Neutrophil (primary cell): ENCODE measurements at regions not wholly inside any gene's neighbourhood (a gene's known extent, or its start where the extent isn't known, plus 50 kb on each side); places are given as distances from the start of the nearest gene placed in this dataset.
"Not testable (repeated sequence)": the region's sequence is repeated elsewhere in the genome, so short reads cannot be mapped to it uniquely, and the experiment has no call there.

Source experiments
- H3K27ac ChIP-seq: fragments of 200-600 bp; sonication (generic); 2 replicates; pipeline ENCODE4 v1.5.1; 2016; ENCODE audit warnings: mild to moderate bottlenecking, moderate library complexity
- H3K27me3 ChIP-seq: fragments of 200-600 bp; sonication (generic); 2 replicates; pipeline ENCODE4 v1.6.0; 2016; ENCODE audit warnings: mild to moderate bottlenecking
- H3K36me3 ChIP-seq: fragments of 200-600 bp; sonication (generic); 2 replicates; pipeline ENCODE4 v1.5.1; 2017
- H3K4me1 ChIP-seq, 2 experiments: fragments of 200-600 bp in 1 of 2; sonication (generic) in 1 of 2; 1 replicate in 1 of 2; 2 replicates in 1 of 2; pipeline versions ENCODE4 v1.5.1 to v1.6.1; 2013 to 2016; ENCODE audit warnings: low read depth in 1 of 2, low read length in 1 of 2, mild to moderate bottlenecking in 1 of 2, moderate library complexity in 1 of 2; ENCODE audit not compliant: control insufficient read depth in 1 of 2, insufficient read depth in 1 of 2
- H3K4me3 ChIP-seq, 2 experiments: fragments of 200-600 bp in 1 of 2; sonication (generic) in 1 of 2; 1 replicate in 1 of 2; 2 replicates in 1 of 2; pipeline ENCODE4 v1.5.1; 2013 to 2016; ENCODE audit warnings: low read depth in 1 of 2, low read length in 1 of 2, mild to moderate bottlenecking in 1 of 2, moderate library complexity in 1 of 2
- H3K9me3 ChIP-seq: fragments of 200-600 bp; sonication (generic); 2 replicates; pipeline ENCODE4 v1.5.1; 2016
- CTCF ChIP-seq: fragments of 200-600 bp; sonication (generic); IDR thresholded peaks from 2 replicates; pipeline ENCODE4 v1.5.1; 2016; ENCODE audit warnings: antibody characterized with exemption

GRCh38 chr19:28618504-28618903 is 594.4 kb downstream of the UQCRFS1 start:
- H3K4me3 ChIP-seq: no peak overlapping the region
- TF ChIP-seq CTCF: no peak
- no peaks in the 10 kb centered on the region for H3K4me1 ChIP-seq
- no peaks in the 10 kb centered on the region for H3K36me3 ChIP-seq
- H3K27ac ChIP-seq: no peak overlapping the region
- H3K9me3 ChIP-seq: peaks cover 17% of the 10 kb centered on the region
- H3K27me3 ChIP-seq: no peaks in the 10 kb centered on the region

GRCh38 chr19:28615966-28616365 is 597.0 kb downstream of the UQCRFS1 start:
- Histone ChIP-seq H3K4me3 (no peak overlapping the region), H3K4me1 (no peaks in the 10 kb centered on the region), H3K36me3 (no peaks in the 10 kb centered on the region), H3K27me3 (no peaks in the 10 kb centered on the region), H3K9me3 (peaks cover 18% of the 10 kb centered on the region), H3K27ac (no peak overlapping the region)
- TF ChIP-seq CTCF: no peak

GRCh38 chr19:28615546-28615916 is 597.4 kb downstream of the UQCRFS1 start:
- Histone ChIP-seq H3K4me1 (no peaks in the 10 kb centered on the region), H3K4me3 (no peak overlapping the region), H3K36me3 (no peaks in the 10 kb centered on the region), H3K9me3 (peaks cover 18% of the 10 kb centered on the region), H3K27me3 (no peaks in the 10 kb centered on the region), H3K27ac (no peak overlapping the region)
- no peak for TF ChIP-seq CTCF

- H3K27ac ChIP-seq: no peak overlapping the region
- no peak overlapping the region for H3K4me3 ChIP-seq
- no peaks in the 10 kb centered on the region for H3K36me3 ChIP-seq
- H3K9me3 ChIP-seq: peaks cover 18% of the 10 kb centered on the region
- no peaks in the 10 kb centered on the region for H3K4me1 ChIP-seq
- no peak for TF ChIP-seq CTCF
- H3K27me3 ChIP-seq: no peaks in the 10 kb centered on the region
These were observed 598.1 kb downstream of the UQCRFS1 start for GRCh38 chr19:28614634-28615545.

GRCh38 chr19:28612275-28612769 is 600.6 kb downstream of the UQCRFS1 start:
- Histone ChIP-seq H3K36me3 (no peaks in the 10 kb centered on the region), H3K9me3 (peaks cover 19% of the 10 kb centered on the region), H3K4me1 (no peaks in the 10 kb centered on the region), H3K27me3 (no peaks in the 10 kb centered on the region), H3K4me3 (no peak overlapping the region), H3K27ac (no peak overlapping the region)
- no peak for TF ChIP-seq CTCF

GRCh38 chr19:28611227-28611914 is 601.6 kb downstream of the UQCRFS1 start:
- not testable (repeated sequence) for H3K4me1 ChIP-seq, H3K27me3 ChIP-seq, H3K27ac ChIP-seq, H3K36me3 ChIP-seq, H3K4me3 ChIP-seq
- H3K9me3 ChIP-seq: peaks cover 25% of the 10 kb centered on the region
